K562 (cell line): ENCODE measurements at regions not wholly inside any gene's neighbourhood (a gene's known extent, or its start where the extent isn't known, plus 50 kb on each side); places are given as distances from the start of the nearest gene placed in this dataset.
"Not testable (repeated sequence)": the region's sequence is repeated elsewhere in the genome, so short reads cannot be mapped to it uniquely, and the experiment has no call there.

Source experiments
- ATAC-seq: fragments of 200-7000 bp; cut with Tn5 transposase; 3 replicates; pipeline ENCODE4 v1.9.1; 2020; ENCODE audit warnings: moderate library complexity
- BruUV-seq: library from RNA; stranded (reverse); fragments of 400-500 nt; replicated peaks from 2 replicates; lab custom pipeline; 2021; lab: Mats Ljungman, UMichigan
- CTCF ChIA-PET: fragments of 300-600 bp; formaldehyde crosslinking; extraction: SDS; loops from one replicate; lab custom pipeline; 2021; ENCODE audit warnings: low intra/inter-chr PET ratio; lab: Yijun Ruan, JAX
- POLR2A ChIA-PET: fragments of 300-600, 350-650 bp; sonication (Branson Sonifier 250); formaldehyde crosslinking; extraction: SDS; loops from one replicate; lab custom pipeline; 2021; ENCODE audit warnings: antibody characterized with exemption, inconsistent platforms; lab: Yijun Ruan, JAX
- DNase-seq, 4 experiments: peaks; one replicate each; pipeline versions ENCODE4 v3.0.0 to v3.0.0-alpha.2; 2011 to 2018; ENCODE audit warnings: low spot score in 3 of 4, mixed read lengths in 3 of 4; ENCODE audit errors: extremely low read depth in 1 of 4
- FAIRE-seq: peaks from 2 replicates; lab custom pipeline; 2011; peaks lifted over from hg19 to GRCh38; lab: Jason Lieb, UNC
- H2AFZ ChIP-seq: 2 replicates; pipeline ENCODE4 v1.6.0; 2011; ENCODE audit warnings: low read depth, low read length, control low read depth, inconsistent platforms
- H3K27ac ChIP-seq: fragments of 200-600 bp; 3 replicates; pipeline ENCODE4 v1.8.0; 2011; ENCODE audit warnings: low read depth, mild to moderate bottlenecking, control low read depth, inconsistent platforms, low read length, moderate library complexity, mixed read lengths; ENCODE audit errors: extremely low read depth
- H3K27me3 ChIP-seq, 2 experiments: fragments of 300-600 bp in 1 of 2; 2 replicates in 1 of 2; 3 replicates in 1 of 2; pipeline versions ENCODE4 v1.6.0 to v1.8.0; 2011; ENCODE audit warnings: inconsistent platforms in 2 of 2, low read length in 2 of 2, mild to moderate bottlenecking in 1 of 2, mixed read lengths in 1 of 2, moderate library complexity in 1 of 2; ENCODE audit not compliant: control insufficient read depth in 2 of 2, insufficient read depth in 2 of 2
- H3K36me3 ChIP-seq: fragments of 300-600 bp; 3 replicates; pipeline ENCODE4 v1.8.0; 2011; ENCODE audit warnings: mild to moderate bottlenecking, low read length, inconsistent platforms; ENCODE audit not compliant: control insufficient read depth, insufficient read depth
- H3K4me1 ChIP-seq, 2 experiments: fragments of 200-600 bp in 1 of 2; replicated peaks in 1 of 2; 2 replicates in 1 of 2; 3 replicates in 1 of 2; pipeline versions ENCODE4 v1.5.1 to v1.8.0; 2011; ENCODE audit warnings: inconsistent platforms in 2 of 2, low read length in 2 of 2, mild to moderate bottlenecking in 1 of 2, mixed read lengths in 1 of 2, moderate library complexity in 1 of 2; ENCODE audit not compliant: control insufficient read depth in 2 of 2, insufficient read depth in 2 of 2
- H3K4me2 ChIP-seq: 2 replicates; pipeline ENCODE4 v1.6.1; 2011; ENCODE audit warnings: low read length, control low read depth, inconsistent platforms, mixed read lengths; ENCODE audit not compliant: insufficient read depth
- H3K4me3 ChIP-seq: fragments of 200-600 bp; sonication (generic), shearing (Covaris generic); 2 replicates; pipeline ENCODE4 v1.5.1; 2016; ENCODE audit warnings: control low read depth, inconsistent platforms
- H3K79me2 ChIP-seq: fragments of 200-600 bp; 3 replicates; pipeline ENCODE4 v1.8.0; 2011; ENCODE audit warnings: low read length, inconsistent platforms; ENCODE audit not compliant: control insufficient read depth, insufficient read depth
- H3K9ac ChIP-seq, 2 experiments: 2 replicates each; pipeline versions ENCODE4 v1.6.0 to v1.6.1; 2011; ENCODE audit warnings: low read depth in 2 of 2, low read length in 2 of 2, control low read depth in 1 of 2, inconsistent platforms in 1 of 2, mild to moderate bottlenecking in 1 of 2, mixed read lengths in 1 of 2; ENCODE audit not compliant: insufficient read depth in 1 of 2
- H3K9me1 ChIP-seq: one replicate; pipeline ENCODE4 v1.6.0; 2011; ENCODE audit warnings: inconsistent platforms, mild to moderate bottlenecking, low read length, moderate library complexity; ENCODE audit not compliant: control insufficient read depth, insufficient read depth
- H3K9me3 ChIP-seq: replicated peaks from 2 replicates; pipeline ENCODE4 v1.5.1; 2011; ENCODE audit warnings: low read depth, low read length, inconsistent platforms; ENCODE audit not compliant: control insufficient read depth, insufficient read depth
- H4K20me1 ChIP-seq: replicated peaks from 2 replicates; pipeline ENCODE4 v1.6.1; 2011; ENCODE audit warnings: low read length, inconsistent platforms, mixed read lengths; ENCODE audit not compliant: control insufficient read depth, insufficient read depth
- ARID1B ChIP-seq: fragments of 450-650 bp; IDR thresholded peaks from 2 replicates; pipeline ENCODE4 v1.6.1; 2016; ENCODE audit warnings: antibody characterized with exemption, mild to moderate bottlenecking, inconsistent platforms
- CBFA2T2 ChIP-seq: fragments of 450-650 bp; conservative IDR thresholded peaks from 2 replicates; pipeline ENCODE4 v1.6.1; 2017; ENCODE audit warnings: mild to moderate bottlenecking
- CC2D1A ChIP-seq: fragments of 450-650 bp; IDR thresholded peaks from 2 replicates; pipeline ENCODE4 v1.6.1; 2017; ENCODE audit warnings: mild to moderate bottlenecking
- EP300 ChIP-seq: IDR thresholded peaks from 2 replicates; pipeline ENCODE4 v1.6.1; 2012; ENCODE audit warnings: low read length, improper control_type of control experiment
- FOXM1 ChIP-seq, 2 experiments: fragments of 450-650 bp in 1 of 2; sonication (generic) in 1 of 2; formaldehyde crosslinking in 1 of 2; IDR thresholded peaks; 2 replicates each; pipeline versions ENCODE4 v1.6.1 to v1.9.0; 2017 to 2022; ENCODE audit warnings: low read depth in 2 of 2, mild to moderate bottlenecking in 2 of 2, missing genetic modification reagents in 1 of 2, moderate library complexity in 1 of 2
- HDAC2 ChIP-seq: fragments of 450-650 bp; IDR thresholded peaks from 2 replicates; pipeline ENCODE4 v1.6.1; 2016; ENCODE audit warnings: mild to moderate bottlenecking
- KDM1A ChIP-seq, 2 experiments: fragments of 450-650 bp; IDR thresholded peaks; 2 replicates each; pipeline ENCODE4 v1.6.1; 2016; ENCODE audit warnings: mild to moderate bottlenecking in 2 of 2
- MTA2 ChIP-seq: fragments of 450-650 bp; IDR thresholded peaks from 2 replicates; pipeline ENCODE4 v1.6.1; 2016; ENCODE audit warnings: low read depth
- NCOR1 ChIP-seq: fragments of 450-650 bp; IDR thresholded peaks from 2 replicates; pipeline ENCODE4 v1.6.1; 2016; ENCODE audit warnings: mild to moderate bottlenecking, moderate library complexity
- NR2C1 ChIP-seq, 2 experiments: fragments of 450-650 bp; IDR thresholded peaks; 2 replicates each; pipeline ENCODE4 v1.6.1; 2017; ENCODE audit warnings: mild to moderate bottlenecking in 2 of 2, antibody characterized with exemption in 1 of 2, inconsistent platforms in 1 of 2, missing compliant biosample characterization in 1 of 2, missing genetic modification characterization in 1 of 2
- RBM25 ChIP-seq: fragments of 200-400 bp; formaldehyde crosslinking; IDR thresholded peaks from 2 replicates; pipeline ENCODE4 v1.6.1; 2018; ENCODE audit warnings: low read length, low read depth, moderate library complexity; ENCODE audit not compliant: severe bottlenecking
- RCOR1 ChIP-seq, 2 experiments: IDR thresholded peaks; 2 replicates each; pipeline ENCODE4 v1.6.1; 2012; ENCODE audit warnings: low read depth in 2 of 2, low read length in 2 of 2, borderline replicate concordance in 1 of 2, improper control_type of control experiment in 1 of 2
- RFX7 ChIP-seq: fragments of 250-450 bp; sonication (Bioruptor Pico); IDR thresholded peaks from 2 replicates; pipeline ENCODE4 v1.5.1; 2021; ENCODE audit warnings: mild to moderate bottlenecking
- SMAD4 ChIP-seq: fragments of 250-450 bp; sonication (Bioruptor Pico); conservative IDR thresholded peaks from 2 replicates; pipeline ENCODE4 v1.8.0; 2021; ENCODE audit warnings: inconsistent platforms, mild to moderate bottlenecking, moderate library complexity
- SMARCE1 ChIP-seq: fragments of 450-650 bp; IDR thresholded peaks from 2 replicates; pipeline ENCODE4 v1.7.1; 2016; ENCODE audit warnings: mild to moderate bottlenecking
- SOX6 ChIP-seq: fragments of 450-650 bp; IDR thresholded peaks from 2 replicates; pipeline ENCODE4 v1.6.1; 2014; ENCODE audit warnings: mild to moderate bottlenecking
- TAL1 ChIP-seq: fragments of 450-650 bp; IDR thresholded peaks from 2 replicates; pipeline ENCODE4 v1.6.1; 2016; ENCODE audit warnings: mild to moderate bottlenecking
- TCF3 ChIP-seq: sonication (generic); formaldehyde crosslinking; IDR thresholded peaks from 2 replicates; pipeline ENCODE4 v1.4.0; 2020; ENCODE audit warnings: mild to moderate bottlenecking, missing genetic modification reagents
- TRIM24 ChIP-seq, 2 experiments: fragments of 450-650 bp; IDR thresholded peaks; 2 replicates each; pipeline ENCODE4 v1.6.1; 2016
- ZNF668 ChIP-seq: fragments of 250-450 bp; sonication (Bioruptor Pico); IDR thresholded peaks from 2 replicates; pipeline ENCODE4 v1.8.0; 2022; ENCODE audit warnings: mild to moderate bottlenecking, inconsistent platforms
- WGBS: fragments of 100-300 bp; shearing (Covaris generic); methylation state at CpG from one replicate; pipeline ENCODE4 v1.1.6; 2016; ENCODE audit warnings: low coverage, mixed read lengths; ENCODE audit not compliant: insufficient coverage; ENCODE audit errors: missing lambda C conversion rate; 5-methylcytosine and 5-hydroxymethylcytosine counted together
- in situ Hi-C: fragments of 300-500 bp; cut with MboI; formaldehyde crosslinking; loops from 4 replicates; pipeline ENCODE4 v1.15.0; 2018; ENCODE audit warnings: inconsistent platforms, mixed read lengths
- intact Hi-C: fragments of 100-400 bp; cut with micrococcal nuclease; formaldehyde crosslinking; loops from 2 replicates; pipeline ENCODE4 v1.14.2; 2022

- Histone ChIP-seq H3K27ac (no peak overlapping the region), H3K9me1 (no peaks in the 10 kb centered on the region), H3K4me2 (no peak overlapping the region), H4K20me1 (no peaks in the 10 kb centered on the region), H2AFZ (no peak overlapping the region), H3K4me1 (peaks cover 0 to 6% of the 10 kb centered on the region in 2 experiments; a peak in 2 of 5 replicates)
- in situ Hi-C loops, result no loop called here
- DNase-seq, result no peak
- POLR2A ChIA-PET, result no interaction called here
- no peak for TF ChIP-seq ZNF668 (CRISPR knock-in tag)
- peak; percentile 32 for TF ChIP-seq RBM25
- TF ChIP-seq RFX7 (CRISPR knock-in tag), result no peak
- TF ChIP-seq, all 486 proteins: peak for 1
- intact Hi-C loops, result no loop called here
- peaks cover 61% of the 10 kb centered on the region for H3K79me2 ChIP-seq
- H3K9me3 ChIP-seq, result no peaks in the 10 kb centered on the region; the same call in none of the 2 replicates
- no peak for FAIRE-seq
- peak; percentile 43; the same call in 1 of the 3 replicates for ATAC-seq
- CTCF ChIA-PET, result no interaction called here
- WGBS, result 54% methylated on average over 5 of the region's 5 CpGs
- peaks cover 30% of the 10 kb centered on the region; the same call in 2 of the 3 replicates for H3K36me3 ChIP-seq
- no TSS peak for BruUV-seq
- no peaks in the 10 kb centered on the region for H3K27me3 ChIP-seq
- H3K9ac ChIP-seq, result no peak overlapping the region
- H3K4me3 ChIP-seq, result no peak overlapping the region
Measured at GRCh38 chr4:126544276-126544675, 1088.5 kb upstream of the INTU start.

- Histone ChIP-seq H3K79me2 (peaks cover 71% of the 10 kb centered on the region), H3K36me3 (peaks cover 18% of the 10 kb centered on the region; the same call in 2 of the 3 replicates), H3K27ac (peak overlapping the region; percentile 38; the same call in 2 of the 3 replicates)
- H3K9me3 ChIP-seq; in situ Hi-C loops; H3K4me2 ChIP-seq; H3K9ac ChIP-seq; POLR2A ChIA-PET; FAIRE-seq; H3K27me3 ChIP-seq; H4K20me1 ChIP-seq; BruUV-seq; intact Hi-C loops; H3K4me1 ChIP-seq; H3K9me1 ChIP-seq; H3K4me3 ChIP-seq; H2AFZ ChIP-seq; CTCF ChIA-PET; TF ChIP-seq FOXM1 (CRISPR knock-in tag; IDR thresholded peaks at IDR 0.05; ENCODE audit: low read depth): not testable (repeated sequence)
- DNase-seq (peak in 1 of 4 experiments; percentile 54), ATAC-seq (peak; percentile 40; the same call in 2 of the 3 replicates)
- WGBS, result 27% methylated on average over 10 of the region's 10 CpGs
- peak; percentile 86 for TF ChIP-seq TAL1
- TF ChIP-seq ARID1B, result peak; percentile 89
- TF ChIP-seq HDAC2, result 0 out of 2 replicates have a peak, but pooled peaks have one; percentile 54
- peak; percentile 80 for TF ChIP-seq NR2C1 (IDR thresholded peaks at IDR 0.05)
- TF ChIP-seq NR2C1 (tag; IDR thresholded peaks at IDR 0.05), result peak; percentile 80
- peak; percentile 81 for TF ChIP-seq CC2D1A
- peak; percentile 64 for TF ChIP-seq MTA2
- peak; percentile 82 for TF ChIP-seq CBFA2T2
- peak; percentile 34; the same call in 1 of the 2 replicates for TF ChIP-seq FOXM1 (IDR thresholded peaks at IDR 0.05; ENCODE audit: low read depth)
- TF ChIP-seq EP300, result peak; percentile 36; the same call in 1 of the 2 replicates
- 0 out of 4 replicates have a peak, but pooled peaks of 1 of the 2 experiments have one; percentile 53 for TF ChIP-seq RCOR1 (IDR thresholded peaks at IDR 0.05; ENCODE audit: borderline replicate concordance in 1 of 2, low read depth in 2 of 2, low read length in 2 of 2)
- TF ChIP-seq SMAD4, result peak; percentile 75
- TF ChIP-seq SMARCE1, result peak; percentile 50; the same call in 1 of the 2 replicates
- peak; percentile 86 to 91 for TF ChIP-seq KDM1A (IDR thresholded peaks at IDR 0.05)
- peak; percentile 73 for TF ChIP-seq NCOR1
- TF ChIP-seq SOX6, result peak; percentile 53
- TF ChIP-seq TCF3 (CRISPR knock-in tag), result peak; percentile 63
- TF ChIP-seq TRIM24 (IDR thresholded peaks at IDR 0.05), result peak; percentile 73 to 78
Measured at GRCh38 chr4:126546197-126546596, 1086.6 kb upstream of the INTU start.
